GM21381 (cell line): ENCODE measurements at regions not wholly inside any gene's neighbourhood (a gene's known extent, or its start where the extent isn't known, plus 50 kb on each side); places are given as distances from the start of the nearest gene placed in this dataset.

Experiments
- ATAC-seq: cut with Tn5 transposase; IDR thresholded peaks from one replicate; pipeline ENCODE4 v1.9.1; 2021; ENCODE audit warnings: mild to moderate bottlenecking, moderate library complexity; ENCODE audit not compliant: unreplicated experiment

DNA sequence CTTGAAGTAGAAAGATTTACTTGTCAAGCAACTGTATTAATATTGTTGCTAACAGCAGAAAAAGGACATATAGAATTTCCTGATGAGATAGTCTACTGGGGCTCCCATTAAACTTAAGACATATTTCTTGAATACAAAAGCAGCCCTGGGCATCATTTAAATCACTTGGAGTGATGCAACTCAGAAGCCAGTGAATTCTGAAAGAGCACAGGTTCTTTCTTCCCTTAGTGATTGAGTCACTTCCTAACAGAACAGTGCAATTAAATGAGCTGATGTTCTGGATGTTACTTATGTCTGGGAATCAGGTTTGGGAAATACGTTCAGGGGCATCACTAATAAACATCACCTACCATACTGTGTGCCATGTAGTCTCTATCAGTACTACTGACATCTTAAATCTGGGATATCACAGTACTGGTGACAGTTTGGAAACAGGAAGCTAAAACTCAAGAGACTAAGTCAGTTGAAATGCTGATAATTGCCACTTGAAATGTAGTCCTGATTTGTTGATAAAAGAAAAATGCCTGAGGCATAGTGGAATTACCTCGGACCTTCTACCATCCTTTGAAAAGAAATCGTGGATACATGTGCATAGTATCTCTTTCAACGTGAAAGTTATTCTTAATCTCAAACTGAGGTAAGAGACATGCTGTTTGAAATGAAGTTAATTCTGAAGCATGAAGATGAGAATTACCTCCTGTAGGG is 249.2 kb upstream of the GPRIN3 start:
- no peak for ATAC-seq

- ATAC-seq, result no peak
These were observed 243.6 kb upstream of the GPRIN3 start for GRCh38 chr4:89551191-89551590.

GRCh38 chr4:89549907-89550306 is 242.3 kb upstream of the GPRIN3 start:
- ATAC-seq, result no peak

GRCh38 chr4:89545315-89545714 is 237.7 kb upstream of the GPRIN3 start:
- ATAC-seq, result no peak

- no peak for ATAC-seq
These were observed 234.4 kb upstream of the GPRIN3 start for GRCh38 chr4:89541998-89542397.

DNA sequence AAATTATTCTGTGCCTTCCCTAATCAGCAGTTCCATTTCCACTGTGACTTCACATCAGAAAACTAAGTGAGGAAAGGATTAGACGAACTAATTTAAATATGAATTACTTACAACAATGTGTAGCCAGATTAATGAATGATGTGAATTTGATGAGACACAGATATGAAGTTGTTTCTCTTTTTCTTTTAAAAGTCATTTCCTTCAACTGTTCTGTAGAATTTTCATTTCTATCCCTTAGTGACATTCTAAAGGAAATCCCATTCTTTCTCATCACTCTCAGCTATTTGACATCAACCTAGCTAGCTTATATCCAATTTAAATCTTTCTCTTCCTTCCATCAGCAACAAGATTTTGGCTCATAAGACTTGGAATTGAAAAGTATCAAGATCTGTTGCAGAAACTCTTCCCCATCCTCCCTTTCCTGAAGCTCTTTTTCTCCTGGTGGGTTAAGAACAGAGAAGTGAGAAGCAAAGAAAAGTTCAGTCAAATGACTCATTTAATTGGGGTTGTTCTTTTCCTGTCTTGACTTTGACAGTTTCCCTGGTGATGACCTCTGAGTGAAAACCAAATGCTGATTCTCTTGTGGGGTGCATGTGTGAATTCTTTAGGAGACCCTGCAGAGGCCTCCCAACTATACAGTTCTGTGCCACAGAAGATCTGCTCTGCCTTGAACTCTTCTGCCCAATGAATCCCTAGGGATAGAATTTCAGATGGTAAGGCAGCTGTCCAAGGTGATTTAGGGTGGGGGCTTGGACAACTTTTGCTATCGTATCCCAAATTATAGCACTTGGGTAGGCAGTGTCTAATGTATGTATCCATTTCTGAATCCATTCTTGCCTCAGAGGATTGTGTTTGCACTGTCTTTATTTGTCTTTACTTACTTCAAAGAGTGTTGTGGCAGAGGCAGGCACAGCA is 232.5 kb upstream of the GPRIN3 start:
- no peak for ATAC-seq

DNA sequence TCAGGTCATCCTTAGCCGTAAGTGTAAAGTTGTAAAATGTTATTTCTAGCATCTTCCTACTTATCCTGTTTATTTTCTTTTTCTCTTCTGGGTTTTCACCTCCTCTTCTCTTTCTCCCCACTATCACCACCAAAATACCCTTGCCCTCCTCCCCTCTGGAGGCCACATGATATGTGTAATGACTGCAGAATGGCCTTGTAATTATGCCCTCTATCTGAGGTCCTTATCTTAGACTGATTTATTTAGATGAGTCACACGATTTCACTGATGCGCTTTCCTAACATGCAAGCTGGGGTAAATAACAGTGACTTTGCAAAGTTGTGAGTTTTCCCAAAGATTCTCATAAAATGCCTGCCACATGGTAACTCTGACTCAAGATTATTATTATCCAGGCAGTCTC is 231.8 kb upstream of the GPRIN3 start:
- no peak for ATAC-seq

GRCh38 chr4:89538886-89539285 is 231.3 kb upstream of the GPRIN3 start:
- ATAC-seq, result no peak

- no peak for ATAC-seq
These were observed 230.6 kb upstream of the GPRIN3 start for GRCh38 chr4:89538171-89538570.

GRCh38 chr4:89537281-89537680 is 229.7 kb upstream of the GPRIN3 start:
- no peak for ATAC-seq

DNA sequence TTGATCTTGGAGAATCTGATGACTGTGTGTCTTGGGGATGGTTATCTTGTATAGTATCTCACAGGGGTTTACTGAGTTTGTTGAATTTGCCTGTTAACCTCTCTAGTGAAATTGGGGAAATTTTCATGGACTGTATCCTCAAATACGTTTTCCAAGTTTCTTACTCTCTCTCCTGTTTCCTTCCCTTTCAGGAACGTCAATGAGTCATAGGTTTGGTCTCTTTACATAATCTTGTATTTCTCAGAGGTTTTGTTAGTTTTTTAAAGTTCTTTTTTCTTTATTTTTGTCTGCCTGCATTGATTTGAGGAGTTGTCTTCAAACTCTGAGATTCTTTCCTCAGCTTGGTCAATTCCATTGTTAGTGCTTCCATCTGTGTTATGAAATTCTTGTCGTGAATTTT is 227.7 kb upstream of the GPRIN3 start:
- ATAC-seq, result no peak

DNA sequence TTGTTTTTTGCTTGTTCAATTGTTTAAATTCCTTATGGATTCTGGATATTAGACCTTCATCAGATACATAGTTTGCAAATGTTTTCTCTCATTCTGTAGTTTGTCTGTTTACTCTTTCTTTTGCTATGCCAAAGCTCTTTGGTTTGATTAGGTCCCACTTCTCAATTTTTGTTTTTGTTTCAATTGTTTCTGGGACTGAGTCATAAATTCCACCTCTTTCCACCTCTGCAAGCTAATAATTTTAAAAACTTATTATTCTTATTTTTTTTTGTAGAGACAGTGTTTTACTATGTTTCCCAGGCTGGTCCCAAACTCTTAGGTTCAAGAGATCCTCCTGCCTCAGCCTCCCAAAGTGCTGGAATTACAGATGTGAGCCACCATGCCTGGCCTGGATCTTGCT is 226.8 kb upstream of the GPRIN3 start:
- ATAC-seq, result no peak

- ATAC-seq, result no peak
These were observed 224.5 kb upstream of the GPRIN3 start for GRCh38 chr4:89531932-89532640.

DNA sequence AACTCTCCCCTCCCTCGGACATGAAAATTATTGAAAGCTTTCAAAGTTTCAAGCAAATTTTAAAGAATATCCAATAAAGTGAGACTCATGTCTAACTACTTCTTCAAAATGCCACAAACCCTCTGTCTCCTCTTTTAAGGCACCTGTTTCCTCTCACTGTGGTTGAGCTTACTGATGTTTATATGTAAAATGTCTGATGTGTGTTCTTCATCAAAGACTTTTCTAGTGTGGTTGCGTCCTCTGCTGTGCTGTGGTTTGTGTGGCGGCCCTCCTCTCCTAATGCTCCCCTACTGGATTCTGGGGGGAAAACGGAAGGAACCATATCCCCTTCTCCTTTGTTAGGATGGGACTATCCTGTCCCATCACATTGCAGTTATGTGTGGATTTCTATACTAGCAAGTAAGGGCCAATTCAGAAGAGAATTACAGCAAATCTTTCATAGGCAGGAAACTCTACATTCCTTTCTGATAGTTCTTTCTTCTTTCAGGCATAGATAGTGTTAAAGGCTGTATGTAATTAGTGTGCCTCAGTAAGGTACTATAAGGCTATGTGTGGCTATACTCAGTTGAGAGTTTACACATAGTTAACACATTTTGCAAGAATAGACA is 221.0 kb upstream of the GPRIN3 start:
- no peak for ATAC-seq

DNA sequence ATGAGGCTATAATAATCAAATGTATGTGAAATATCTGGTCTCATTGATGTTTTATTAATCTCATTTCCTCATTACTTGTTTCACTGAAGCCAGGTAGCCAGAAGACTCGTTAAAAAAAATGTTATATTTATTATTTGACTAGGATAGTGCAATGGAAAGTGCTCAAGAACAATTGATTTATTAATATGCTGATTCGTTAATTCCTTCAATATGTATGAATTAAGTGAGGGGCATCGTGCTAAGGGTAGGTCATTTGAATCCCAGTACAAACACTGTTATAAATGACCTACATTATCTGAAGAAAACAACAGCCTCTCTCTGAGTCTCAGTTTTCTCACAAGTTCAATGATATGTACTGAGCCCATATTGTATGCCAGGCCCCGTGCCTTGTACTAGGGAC is 214.2 kb upstream of the GPRIN3 start:
- ATAC-seq, result no peak

- no peak for ATAC-seq
These were observed 212.2 kb upstream of the GPRIN3 start for GRCh38 chr4:89519771-89520320.

- ATAC-seq, result no peak
These were observed 210.7 kb upstream of the GPRIN3 start for GRCh38 chr4:89518259-89518658.

- ATAC-seq, result no peak
These were observed 207.2 kb upstream of the GPRIN3 start for GRCh38 chr4:89514811-89515210.

DNA sequence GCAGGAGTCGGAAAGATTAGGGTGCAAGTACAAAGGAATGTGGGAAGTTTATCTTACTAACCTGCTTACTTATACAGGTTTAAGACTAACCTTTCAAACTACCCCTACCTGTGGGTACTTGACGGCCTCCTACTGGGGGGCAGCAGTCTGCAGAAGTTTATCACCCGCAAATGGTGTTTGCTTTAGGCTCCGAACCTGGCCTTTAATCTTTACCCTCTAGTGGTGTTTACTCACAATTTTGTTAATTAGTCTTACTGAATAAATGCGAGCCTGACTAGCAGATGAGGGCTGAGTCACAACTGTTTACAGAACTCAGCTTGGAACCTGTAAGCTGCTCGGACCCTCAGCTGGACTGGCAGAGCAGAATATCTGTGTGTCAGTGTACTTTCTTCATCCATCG is 204.2 kb upstream of the GPRIN3 start:
- ATAC-seq, result no peak

DNA sequence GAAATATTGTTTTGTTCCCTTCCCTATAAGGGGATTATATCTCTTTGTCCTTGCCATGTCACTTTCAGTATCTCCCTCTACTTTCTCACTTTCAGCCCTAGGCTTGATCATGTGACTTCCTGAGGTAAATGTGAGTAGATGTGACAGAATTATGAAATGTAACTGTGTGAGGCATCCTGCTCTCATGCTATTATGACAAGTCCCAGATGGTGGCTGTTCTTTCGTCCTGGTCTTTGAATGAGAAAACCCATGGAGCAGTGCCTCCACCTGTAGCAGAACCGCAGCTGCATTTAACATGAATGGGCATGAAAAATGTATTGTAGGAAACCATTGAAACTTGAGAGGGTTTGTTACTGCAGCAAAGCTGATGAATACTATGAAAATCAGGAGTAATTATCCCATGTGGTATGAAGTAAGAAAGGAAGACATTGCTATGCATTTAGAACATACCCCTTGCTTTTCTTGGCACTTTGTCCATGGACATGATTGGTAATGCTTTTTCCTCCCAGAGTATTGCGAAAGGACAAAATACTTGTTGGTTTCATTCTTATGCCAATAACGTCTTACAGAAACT is 202.2 kb upstream of the GPRIN3 start:
- peak; percentile 99 for ATAC-seq
